ENCODE measurements at regions not wholly inside any gene's neighbourhood (a gene's known extent, or its start where the extent isn't known, plus 50 kb on each side); places are given as distances from the start of the nearest gene placed in this dataset.

GRCh38 chr18:37812961-37813360 lies 247.4 kb upstream of the CELF4 start:
- FAIRE-seq, result no peak
- no peaks in the 10 kb centered on the region for H3K36me3 ChIP-seq (ENCODE audit: insufficient read depth, low read length)
- H2AFZ ChIP-seq (ENCODE audit: low read depth, low read length), result no peak overlapping the region
- no peak for DNase-seq (ENCODE audit: low read depth)
- no peaks in the 10 kb centered on the region for H3K9me3 ChIP-seq (ENCODE audit: insufficient read depth, low read depth, low read length)
- H3K27me3 ChIP-seq (ENCODE audit: insufficient read depth, low read length), result no peaks in the 10 kb centered on the region
- no peaks in the 10 kb centered on the region for H3K4me1 ChIP-seq (ENCODE audit: insufficient read depth, low read length)
- Mint-ChIP-seq H3K4me1 (ENCODE audit: low read depth, unreplicated experiment) (no peaks in the 10 kb centered on the region), H3K9me3 (ENCODE audit: unreplicated experiment) (no peaks in the 10 kb centered on the region), H3K4me3 (ENCODE audit: unreplicated experiment) (no peak overlapping the region), H3K27ac (ENCODE audit: unreplicated experiment) (no peak overlapping the region), H3K36me3 (ENCODE audit: low read depth, unreplicated experiment) (no peaks in the 10 kb centered on the region), H3K27me3 (ENCODE audit: low read depth, unreplicated experiment) (no peaks in the 10 kb centered on the region)
- H3K4me3 ChIP-seq (ENCODE audit: insufficient read depth, low read depth, low read length), result no peak overlapping the region
- no peak overlapping the region for H3K27ac ChIP-seq (ENCODE audit: low read depth, low read length)
- H4K20me1 ChIP-seq (ENCODE audit: insufficient read depth, low read length), result no peaks in the 10 kb centered on the region
- no peak for TF ChIP-seq CTCF (IDR thresholded peaks at IDR 0.05; ENCODE audit: insufficient read depth, low read depth, low read length)
- H3K79me2 ChIP-seq (ENCODE audit: insufficient read depth, low read length), result no peaks in the 10 kb centered on the region
- no peak overlapping the region for H3K9ac ChIP-seq (ENCODE audit: low read length)
- H3K4me2 ChIP-seq (ENCODE audit: low read length), result no peak overlapping the region

GRCh38 chr18:37805773-37806404 lies 240.3 kb upstream of the CELF4 start:
- H3K4me3 Mint-ChIP-seq (ENCODE audit: unreplicated experiment), result no peak overlapping the region
- no peaks in the 10 kb centered on the region for H3K4me1 Mint-ChIP-seq (ENCODE audit: low read depth, unreplicated experiment)
- no peaks in the 10 kb centered on the region for H3K27me3 Mint-ChIP-seq (ENCODE audit: low read depth, unreplicated experiment)
- no peaks in the 10 kb centered on the region for H3K27me3 ChIP-seq (ENCODE audit: insufficient read depth, low read length)
- no peak overlapping the region for H3K4me3 ChIP-seq (ENCODE audit: insufficient read depth, low read depth, low read length)
- no peak overlapping the region for H3K4me2 ChIP-seq (ENCODE audit: low read length)
- no peaks in the 10 kb centered on the region for H3K79me2 ChIP-seq (ENCODE audit: insufficient read depth, low read length)
- no peak for TF ChIP-seq CTCF (IDR thresholded peaks at IDR 0.05; ENCODE audit: insufficient read depth, low read depth, low read length)
- TF ChIP-seq EZH2 (IDR thresholded peaks at IDR 0.05; ENCODE audit: insufficient read depth, low read length), result no peak
- H3K27ac Mint-ChIP-seq (ENCODE audit: unreplicated experiment), result no peak overlapping the region
- H3K9me3 ChIP-seq (ENCODE audit: insufficient read depth, low read depth, low read length), result peaks cover 8% of the 10 kb centered on the region
- no peak overlapping the region for H3K9ac ChIP-seq (ENCODE audit: low read length)
- H4K20me1 ChIP-seq (ENCODE audit: insufficient read depth, low read length), result no peaks in the 10 kb centered on the region
- H3K9me3 Mint-ChIP-seq (ENCODE audit: unreplicated experiment), result peaks cover 5% of the 10 kb centered on the region
- H3K4me1 ChIP-seq (ENCODE audit: insufficient read depth, low read length), result no peaks in the 10 kb centered on the region
- no peaks in the 10 kb centered on the region for H3K36me3 Mint-ChIP-seq (ENCODE audit: low read depth, unreplicated experiment)
- DNase-seq (ENCODE audit: low read depth), result no peak
- no peaks in the 10 kb centered on the region for H3K36me3 ChIP-seq (ENCODE audit: insufficient read depth, low read length)
- H2AFZ ChIP-seq (ENCODE audit: low read depth, low read length), result no peak overlapping the region
- FAIRE-seq, result no peak
- H3K27ac ChIP-seq (ENCODE audit: low read depth, low read length), result no peak overlapping the region

- TF ChIP-seq CTCF (IDR thresholded peaks at IDR 0.05; ENCODE audit: insufficient read depth, low read depth, low read length) (no peak), EZH2 (IDR thresholded peaks at IDR 0.05; ENCODE audit: insufficient read depth, low read length) (no peak)
- no peaks in the 10 kb centered on the region for H4K20me1 ChIP-seq (ENCODE audit: insufficient read depth, low read length)
- no peaks in the 10 kb centered on the region for H3K79me2 ChIP-seq (ENCODE audit: insufficient read depth, low read length)
- peaks cover 7% of the 10 kb centered on the region for H3K27me3 Mint-ChIP-seq (ENCODE audit: low read depth, unreplicated experiment)
- no peak overlapping the region for H3K4me3 ChIP-seq (ENCODE audit: insufficient read depth, low read depth, low read length)
- H3K4me3 Mint-ChIP-seq (ENCODE audit: unreplicated experiment), result no peak overlapping the region
- H3K27me3 ChIP-seq (ENCODE audit: insufficient read depth, low read length), result no peaks in the 10 kb centered on the region
- no peak overlapping the region for H3K9ac ChIP-seq (ENCODE audit: low read length)
- H3K4me1 Mint-ChIP-seq (ENCODE audit: low read depth, unreplicated experiment), result no peaks in the 10 kb centered on the region
- H3K4me2 ChIP-seq (ENCODE audit: low read length), result no peak overlapping the region
- no peaks in the 10 kb centered on the region for H3K9me3 Mint-ChIP-seq (ENCODE audit: unreplicated experiment)
- H3K27ac ChIP-seq (ENCODE audit: low read depth, low read length), result no peak overlapping the region
- H3K36me3 ChIP-seq (ENCODE audit: insufficient read depth, low read length), result no peaks in the 10 kb centered on the region
- H3K36me3 Mint-ChIP-seq (ENCODE audit: low read depth, unreplicated experiment), result no peaks in the 10 kb centered on the region
- H3K27ac Mint-ChIP-seq (ENCODE audit: unreplicated experiment), result no peak overlapping the region
- DNase-seq (ENCODE audit: low read depth) (no peak), FAIRE-seq (no peak)
- no peak overlapping the region for H2AFZ ChIP-seq (ENCODE audit: low read depth, low read length)
- H3K9me3 ChIP-seq (ENCODE audit: insufficient read depth, low read depth, low read length), result peaks cover 4% of the 10 kb centered on the region
- H3K4me1 ChIP-seq (ENCODE audit: insufficient read depth, low read length), result no peaks in the 10 kb centered on the region
Measured at GRCh38 chr18:37796823-37797349, 231.3 kb upstream of the CELF4 start.
